Activated CD8-positive, alpha-beta T cell treated with anti-CD3 and anti-CD28 coated beads for 36 hours (primary cell): ENCODE measurements at regions not wholly inside any gene's neighbourhood (a gene's known extent, or its start where the extent isn't known, plus 50 kb on each side); places are given as distances from the start of the nearest gene placed in this dataset.

Experiments
- ATAC-seq: fragments of 200-7000 bp; cut with Tn5 transposase; one replicate; pipeline ENCODE4 v1.10.0; 2021; ENCODE audit warnings: mild to moderate bottlenecking, moderate library complexity
- CTCF ChIA-PET: fragments of 350-600 bp; sonication (Branson Sonifier 250); formaldehyde crosslinking; loops from one replicate; lab custom pipeline; 2021; ENCODE audit warnings: antibody characterized with exemption; lab: Charles Lee
- POLR2A ChIA-PET: fragments of 350-600 bp; sonication (Branson Sonifier 250); formaldehyde crosslinking; loops from one replicate; lab custom pipeline; 2021; ENCODE audit warnings: antibody characterized with exemption; lab: Charles Lee
- DNase-seq: peaks from one replicate; pipeline ENCODE4 v3.0.0-alpha.2; 2020
- H3K27ac Mint-ChIP-seq: one replicate; pipeline ENCODE4 v1.8.0; 2021; ENCODE audit warnings: mild to moderate bottlenecking, mixed read lengths
- H3K27me3 Mint-ChIP-seq: one replicate; pipeline ENCODE4 v1.8.0; 2021; ENCODE audit warnings: mixed read lengths
- H3K36me3 Mint-ChIP-seq: one replicate; pipeline ENCODE4 v1.8.0; 2021; ENCODE audit warnings: low read depth, mixed read lengths
- H3K4me1 Mint-ChIP-seq: one replicate; pipeline ENCODE4 v1.8.0; 2021; ENCODE audit warnings: low read depth, mixed read lengths
- H3K4me3 Mint-ChIP-seq: one replicate; pipeline ENCODE4 v1.8.0; 2021; ENCODE audit warnings: mild to moderate bottlenecking, moderate library complexity, mixed read lengths
- H3K9me3 Mint-ChIP-seq: one replicate; pipeline ENCODE4 v1.8.0; 2021; ENCODE audit warnings: mixed read lengths
- CTCF ChIP-seq: fragments of 200-600 bp; IDR thresholded peaks from one replicate; pipeline ENCODE4 v1.8.0; 2022; ENCODE audit warnings: antibody characterized with exemption, mild to moderate bottlenecking
- intact Hi-C: fragments of 100-400 bp; cut with micrococcal nuclease; formaldehyde crosslinking; loops from one replicate; pipeline ENCODE4 v1.10.0; 2022

DNA sequence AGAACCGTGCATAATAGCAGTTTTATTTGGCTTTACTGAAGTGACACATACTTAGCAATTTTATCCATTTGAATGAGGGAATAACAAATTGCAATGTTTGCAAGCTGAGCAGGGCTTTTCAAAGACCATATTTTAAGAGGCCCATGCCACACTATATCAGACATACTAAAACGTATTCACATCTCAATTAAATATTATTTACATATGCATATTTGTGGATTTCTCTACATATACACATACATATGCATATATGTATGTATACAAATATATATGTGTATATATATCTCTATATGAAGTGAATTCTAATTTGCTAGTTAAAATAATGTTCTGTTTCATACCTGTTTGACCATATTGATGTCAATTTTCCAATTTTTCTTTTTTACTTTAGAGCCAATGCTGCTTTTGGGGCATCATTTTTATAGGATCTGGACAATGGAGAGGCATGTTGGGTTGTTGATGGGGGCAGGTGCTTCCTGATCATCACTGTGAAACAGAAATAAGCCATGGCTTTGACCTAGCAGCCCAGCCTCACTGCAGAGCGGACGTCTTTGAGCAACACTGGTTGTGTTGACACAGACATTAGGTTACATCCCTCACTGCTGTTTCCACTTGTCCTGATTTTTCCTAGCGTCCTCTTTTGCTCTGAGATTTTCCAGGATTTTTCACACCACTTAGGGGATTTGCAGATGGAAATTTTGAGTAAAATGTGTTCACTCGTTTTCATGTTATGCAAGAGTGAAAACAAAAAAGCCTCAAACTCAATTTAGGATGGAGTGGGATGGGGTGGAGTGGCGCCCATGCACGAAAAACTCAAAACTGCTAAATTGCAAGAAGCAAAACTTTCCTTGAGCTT, 56.9 kb downstream of the RDH14 start:
- ChIA-PET CTCF (no interaction called here), POLR2A (no interaction called here)
- Mint-ChIP-seq H3K27me3 (peaks cover 14% of the 10 kb centered on the region), H3K9me3 (no peaks in the 10 kb centered on the region), H3K4me1 (no peaks in the 10 kb centered on the region), H3K27ac (no peak overlapping the region), H3K36me3 (no peaks in the 10 kb centered on the region), H3K4me3 (no peak overlapping the region)
- ATAC-seq (no peak), DNase-seq (no peak)
- intact Hi-C loops, result no loop called here
- no peak for TF ChIP-seq CTCF

- Mint-ChIP-seq H3K9me3 (no peaks in the 10 kb centered on the region), H3K4me1 (no peaks in the 10 kb centered on the region), H3K36me3 (no peaks in the 10 kb centered on the region), H3K27me3 (peaks cover 11% of the 10 kb centered on the region), H3K27ac (no peak overlapping the region), H3K4me3 (no peak overlapping the region)
- no peak for ATAC-seq
- ChIA-PET CTCF (no interaction called here), POLR2A (no interaction called here)
- intact Hi-C loops, result no loop called here
- DNase-seq, result no peak
- no peak for TF ChIP-seq CTCF
These were observed 58.3 kb downstream of the RDH14 start for GRCh38 chr2:18502142-18502541.

- Mint-ChIP-seq H3K4me1 (no peaks in the 10 kb centered on the region), H3K27me3 (peaks cover 12% of the 10 kb centered on the region), H3K4me3 (no peak overlapping the region), H3K9me3 (no peaks in the 10 kb centered on the region), H3K36me3 (no peaks in the 10 kb centered on the region), H3K27ac (no peak overlapping the region)
- ChIA-PET POLR2A (no interaction called here), CTCF (no interaction called here)
- intact Hi-C loops, result no loop called here
- DNase-seq (no peak), ATAC-seq (no peak)
- no peak for TF ChIP-seq CTCF
These were observed 58.7 kb downstream of the RDH14 start for GRCh38 chr2:18501729-18502128.

DNA sequence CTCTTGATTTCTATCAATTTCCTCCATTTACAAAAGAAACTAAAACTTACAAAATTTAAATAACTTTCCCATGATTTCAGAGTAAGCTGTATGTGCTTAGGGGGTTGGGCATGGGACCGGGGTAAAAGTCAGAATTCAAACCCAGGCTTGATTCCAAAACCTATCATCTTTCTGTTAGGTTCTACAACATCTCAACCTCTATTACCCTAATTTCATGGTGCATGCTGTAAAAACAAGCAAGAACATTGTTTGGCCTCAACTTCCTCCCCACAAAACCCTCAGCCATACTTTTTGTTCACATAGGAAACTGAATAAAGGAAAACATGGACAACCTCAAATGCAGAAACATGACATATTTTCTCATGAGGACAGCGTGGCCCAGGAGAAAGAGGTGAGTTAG, 59.3 kb downstream of the RDH14 start:
- Mint-ChIP-seq H3K36me3 (no peaks in the 10 kb centered on the region), H3K4me3 (no peak overlapping the region), H3K9me3 (no peaks in the 10 kb centered on the region), H3K4me1 (no peaks in the 10 kb centered on the region), H3K27me3 (peaks cover 12% of the 10 kb centered on the region), H3K27ac (no peak overlapping the region)
- no peak for DNase-seq
- intact Hi-C loops, result no loop called here
- POLR2A ChIA-PET, result no interaction called here
- no peak for TF ChIP-seq CTCF
- CTCF ChIA-PET, result no interaction called here
- no peak for ATAC-seq

GRCh38 chr2:18500333-18500732, 60.1 kb downstream of the RDH14 start:
- ChIA-PET POLR2A (no interaction called here), CTCF (interaction anchor here (2.2 kb wide), 1 partner anchor 21 kb away, joined by 5 read pairs; no protein-coding TSS in a partner anchor)
- H3K4me3 Mint-ChIP-seq, result no peak overlapping the region
- no peak for ATAC-seq
- TF ChIP-seq CTCF, result no peak
- intact Hi-C loops, result no loop called here
- no peak overlapping the region for H3K27ac Mint-ChIP-seq
- H3K9me3 Mint-ChIP-seq, result no peaks in the 10 kb centered on the region
- H3K36me3 Mint-ChIP-seq, result no peaks in the 10 kb centered on the region
- DNase-seq, result no peak
- no peaks in the 10 kb centered on the region for H3K4me1 Mint-ChIP-seq
- peaks cover 10% of the 10 kb centered on the region for H3K27me3 Mint-ChIP-seq
